DND-41 (cell line): ENCODE measurements at regions not wholly inside any gene's neighbourhood (a gene's known extent, or its start where the extent isn't known, plus 50 kb on each side); places are given as distances from the start of the nearest gene placed in this dataset.

Experiments used
- CTCF ChIP-seq: IDR thresholded peaks from 2 replicates; pipeline ENCODE4 v1.5.1; 2012; ENCODE audit warnings: borderline replicate concordance, low read length, moderate library complexity, mild to moderate bottlenecking; ENCODE audit not compliant: poor library complexity, severe bottlenecking; ENCODE audit errors: extremely low read depth
- EZH2 ChIP-seq: IDR thresholded peaks from 3 replicates; pipeline ENCODE4 v1.6.1; 2012; ENCODE audit warnings: borderline replicate concordance, low read depth, mild to moderate bottlenecking, moderate library complexity, low read length, inconsistent platforms; ENCODE audit not compliant: severe bottlenecking

- TF ChIP-seq CTCF (no peak), EZH2 (no peak)
Measured at GRCh38 chr1:2926447-2927055, 94.7 kb upstream of the ACTRT2 start.
